M059J (cell line): ENCODE measurements at regions not wholly inside any gene's neighbourhood (a gene's known extent, or its start where the extent isn't known, plus 50 kb on each side); places are given as distances from the start of the nearest gene placed in this dataset.
"Not testable (repeated sequence)": the region's sequence is repeated elsewhere in the genome, so short reads cannot be mapped to it uniquely, and the experiment has no call there.

Experiments used
- DNase-seq: peaks from one replicate; pipeline ENCODE4 v3.0.0-alpha.2; 2012; ENCODE audit warnings: low read depth

GRCh38 chr3:31181661-31182060 lies 287.2 kb upstream of the GADL1 start:
- DNase-seq: no peak

GRCh38 chr3:31182661-31183060 lies 288.2 kb upstream of the GADL1 start:
- DNase-seq: no peak

- no peak for DNase-seq
These were observed 290.0 kb upstream of the GADL1 start for GRCh38 chr3:31184261-31185061.

- DNase-seq: peak; percentile 29
These were observed 290.5 kb upstream of the GADL1 start for GRCh38 chr3:31185062-31185357.

DNA sequence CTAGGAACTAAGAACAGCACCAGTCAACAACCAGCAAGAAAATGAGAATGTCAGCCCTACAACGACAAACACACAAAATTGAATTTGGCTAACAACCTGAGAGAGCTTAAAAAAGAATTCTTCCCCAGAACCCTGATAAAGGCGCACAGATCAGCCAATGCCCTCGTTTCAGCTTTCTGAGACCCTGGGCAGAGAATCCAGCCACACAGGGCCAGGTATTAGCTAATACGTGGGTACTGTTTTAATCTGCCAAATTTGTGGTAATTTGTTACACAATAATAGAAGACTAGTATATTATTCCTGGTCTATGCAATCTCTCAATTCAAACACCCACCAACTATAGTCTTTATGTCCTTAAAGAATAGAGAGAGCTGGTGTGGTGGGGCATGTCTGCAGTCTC lies 291.6 kb upstream of the GADL1 start:
- DNase-seq: no peak

GRCh38 chr3:31187380-31187779 lies 292.9 kb upstream of the GADL1 start:
- DNase-seq: no peak

DNA sequence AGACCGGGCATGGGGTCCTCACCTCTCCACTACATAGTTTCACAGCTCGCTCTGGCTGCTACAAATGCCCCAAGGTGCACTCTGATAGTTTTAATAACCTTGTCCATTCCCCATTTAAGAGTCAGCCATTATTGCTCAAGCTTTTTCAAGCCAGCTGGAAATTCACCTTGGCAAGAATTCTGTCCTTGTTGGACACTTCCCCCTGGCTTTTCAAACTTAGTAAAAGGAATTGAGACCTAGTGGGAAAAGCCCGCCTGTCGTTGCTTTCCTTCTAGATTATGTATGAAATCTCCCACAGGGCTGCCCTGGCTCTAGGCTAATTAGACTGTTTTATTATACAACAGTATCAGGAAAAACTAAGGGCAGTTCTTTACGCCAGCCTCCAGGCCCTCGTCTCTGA lies 293.7 kb upstream of the GADL1 start:
- DNase-seq: no peak

GRCh38 chr3:31189330-31189729 lies 294.9 kb upstream of the GADL1 start:
- DNase-seq: no peak

DNA sequence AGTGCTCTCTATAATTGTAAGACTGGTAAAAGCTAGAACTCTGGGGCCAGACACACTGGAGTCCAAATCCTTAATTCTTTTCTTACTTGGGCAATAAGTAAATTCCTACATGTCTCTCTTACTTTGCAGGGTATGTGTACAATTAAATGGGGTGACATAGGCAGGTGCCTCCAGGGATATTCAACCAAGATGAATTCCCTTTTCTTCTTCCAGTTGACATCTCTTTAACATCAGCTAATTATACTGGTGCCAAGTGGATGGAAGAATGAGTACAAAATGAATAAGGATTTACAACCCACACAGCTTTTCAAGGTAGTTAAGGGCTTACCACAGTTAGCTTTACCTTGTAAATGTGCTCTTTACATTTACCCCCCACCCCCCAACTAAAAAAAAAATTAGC lies 295.5 kb upstream of the GADL1 start:
- no peak for DNase-seq

DNA sequence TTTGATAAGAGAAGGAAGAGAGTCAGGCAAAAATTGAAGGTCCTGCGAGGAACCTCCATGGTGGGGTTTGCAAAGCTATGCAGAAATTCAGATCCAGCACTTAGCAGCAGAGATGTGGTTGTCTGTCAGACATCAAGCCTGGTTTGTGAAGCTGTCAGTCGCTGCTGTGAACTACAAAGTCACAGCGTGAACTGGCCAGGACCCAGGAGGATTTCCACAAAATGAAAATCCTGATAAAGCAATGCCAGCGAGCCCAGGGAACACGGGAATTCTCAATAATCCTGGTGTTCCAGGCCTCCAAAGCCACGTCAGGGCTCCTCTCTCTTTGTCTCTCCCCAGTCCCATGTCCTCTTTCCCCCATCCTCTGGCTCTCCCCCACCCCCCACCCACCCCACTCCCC lies 296.9 kb upstream of the GADL1 start:
- DNase-seq: no peak

GRCh38 chr3:31193429-31193828 lies 299.0 kb upstream of the GADL1 start:
- DNase-seq: no peak

DNA sequence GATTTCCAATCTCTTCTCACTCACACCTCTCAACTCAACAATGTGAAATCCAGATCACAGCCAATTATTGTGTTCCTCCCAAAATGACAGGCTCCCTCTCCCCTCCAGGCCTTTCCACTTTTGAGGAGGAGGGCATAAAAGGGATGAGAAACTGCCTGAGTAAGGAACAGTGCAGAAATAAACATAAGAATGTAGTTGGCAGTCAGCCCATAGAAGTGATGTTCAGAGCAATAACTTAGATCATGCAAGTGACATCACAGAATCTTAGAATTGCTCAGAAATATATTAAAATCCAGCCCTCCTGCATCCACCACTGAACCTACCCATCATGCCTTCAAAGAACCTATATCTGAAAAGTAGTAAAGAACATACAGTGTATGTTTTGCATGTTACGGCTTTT lies 299.4 kb upstream of the GADL1 start:
- no peak for DNase-seq

GRCh38 chr3:31196261-31196660 lies 301.8 kb upstream of the GADL1 start:
- DNase-seq: no peak

DNA sequence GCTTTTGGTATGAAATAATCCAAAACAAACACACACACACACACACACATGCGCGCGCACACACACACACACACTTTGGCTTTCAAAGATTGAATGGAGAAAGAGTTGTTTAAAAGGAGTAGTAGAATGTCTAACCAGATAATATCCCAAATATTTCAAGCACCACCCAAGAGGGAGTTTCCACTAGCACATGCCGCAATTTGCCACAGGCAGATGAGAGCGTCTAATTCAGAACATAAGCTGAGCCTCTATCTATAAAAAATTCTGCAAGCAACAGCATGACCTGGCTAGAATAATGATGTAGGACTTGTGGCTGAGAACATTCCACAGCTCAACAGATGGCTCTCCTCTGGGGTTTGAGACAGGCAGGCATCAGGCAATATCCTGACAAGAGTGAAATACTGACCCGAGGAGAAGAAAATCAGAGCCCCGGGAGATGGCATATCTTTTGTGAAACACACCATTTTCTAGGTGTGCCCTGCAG lies 302.5 kb upstream of the GADL1 start:
- DNase-seq: no peak

GRCh38 chr3:31197941-31198340 lies 303.5 kb upstream of the GADL1 start:
- no peak for DNase-seq

DNA sequence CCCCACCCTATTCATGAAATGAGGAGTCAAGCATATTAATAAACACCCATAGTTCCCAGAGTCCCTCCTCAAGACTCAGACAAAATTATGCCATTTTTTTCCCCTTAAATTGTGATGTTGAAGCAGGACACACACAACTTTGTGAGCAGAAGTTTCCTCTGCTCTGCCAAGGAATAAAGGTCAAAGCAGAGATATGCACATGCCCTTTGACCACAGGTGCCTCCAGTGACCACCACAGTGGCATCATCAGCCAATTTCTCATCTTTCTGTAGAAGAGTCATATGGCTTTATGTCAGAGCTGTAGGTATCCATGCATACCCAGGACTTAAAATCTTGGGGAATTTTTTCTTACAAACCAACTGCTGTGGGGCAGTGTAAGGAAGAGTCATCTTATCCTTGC lies 304.4 kb upstream of the GADL1 start:
- DNase-seq: no peak

- no peak for DNase-seq
These were observed 309.7 kb upstream of the GADL1 start for GRCh38 chr3:31203960-31204795.

- DNase-seq: not testable (repeated sequence)
These were observed 310.3 kb upstream of the GADL1 start for GRCh38 chr3:31204796-31205056.

DNA sequence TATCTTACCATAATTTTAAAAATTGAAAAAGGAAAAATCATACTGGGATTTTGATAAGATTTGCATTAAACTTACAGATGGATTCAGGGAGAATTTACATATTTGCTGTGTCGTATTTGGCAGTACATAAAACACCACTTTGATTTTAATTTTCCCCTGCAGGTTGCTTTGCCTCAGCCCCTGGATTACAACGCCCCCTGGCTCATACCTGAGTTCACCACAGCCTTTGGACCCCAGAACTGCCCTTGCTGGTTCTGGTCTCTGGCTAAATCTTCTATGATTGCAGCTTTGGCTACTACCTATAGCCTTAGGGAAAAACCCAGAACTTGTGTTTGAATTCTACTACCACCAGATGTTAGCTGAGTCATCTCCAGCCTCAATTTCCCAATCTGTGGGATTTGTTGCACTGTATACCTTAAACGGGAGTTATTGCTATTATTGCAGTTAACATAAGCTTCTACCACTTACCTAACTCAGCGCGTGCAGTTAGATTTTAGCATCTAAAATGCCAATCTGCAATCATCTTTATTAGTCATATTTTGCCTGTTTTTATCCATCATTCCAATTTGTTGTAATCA lies 315.7 kb upstream of the GADL1 start:
- DNase-seq: no peak

GRCh38 chr3:31213869-31214486 lies 318.7 kb upstream of the STT3B start:
- peak; percentile 11 for DNase-seq

GRCh38 chr3:31218082-31218481 lies 314.6 kb upstream of the STT3B start:
- DNase-seq: no peak

DNA sequence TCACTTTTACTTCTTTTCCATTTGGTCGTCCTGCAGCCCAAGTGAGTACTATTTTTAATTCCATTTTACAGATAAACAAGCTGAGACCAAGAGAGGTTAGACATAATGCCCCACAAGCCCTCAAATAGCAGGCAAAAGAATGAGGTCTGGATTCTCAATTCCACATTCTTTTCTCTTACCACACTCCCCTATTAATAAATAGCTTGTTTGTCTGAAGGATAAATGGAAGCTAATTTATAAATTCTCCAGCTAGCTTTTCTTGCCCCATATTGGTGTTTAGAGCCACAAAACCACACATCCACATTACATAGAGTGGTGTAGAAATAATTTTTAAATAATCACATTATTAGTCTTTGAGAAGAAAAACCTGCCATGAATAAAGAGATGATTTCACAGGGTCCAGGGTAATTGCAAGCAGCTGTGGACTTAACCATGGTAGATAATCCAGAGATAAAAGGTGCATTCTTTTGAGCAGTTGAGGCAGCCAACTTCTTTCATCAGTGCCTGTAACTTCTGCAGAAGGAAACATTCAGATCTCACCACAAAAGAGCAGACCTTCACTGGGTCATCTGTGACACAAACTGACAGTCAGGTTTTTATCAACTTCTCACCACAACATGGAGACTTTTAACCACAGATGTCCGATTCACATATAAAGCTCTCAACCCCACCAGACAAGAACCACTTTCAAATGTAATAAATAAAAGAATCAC lies 313.4 kb upstream of the STT3B start:
- peak; percentile 19 for DNase-seq
